Activated naive CD4-positive, alpha-beta T cell treated with anti-CD3 and anti-CD28 coated beads, Interleukin-2, amount 10 ng/mL, durations not matched to agents 7 days and 5 days (primary cell): ENCODE measurements at regions not wholly inside any gene's neighbourhood (a gene's known extent, or its start where the extent isn't known, plus 50 kb on each side); places are given as distances from the start of the nearest gene placed in this dataset.

Experiments
- CTCF ChIA-PET: fragments of 350-600 bp; sonication (Branson Sonifier 250); formaldehyde crosslinking; loops from one replicate; lab custom pipeline; 2021; ENCODE audit warnings: antibody characterized with exemption; lab: Charles Lee
- DNase-seq: peaks from one replicate; pipeline ENCODE4 v3.0.0-alpha.2; 2020
- H3K27ac Mint-ChIP-seq: one replicate; pipeline ENCODE4 v1.8.0; 2021; ENCODE audit warnings: mild to moderate bottlenecking, moderate library complexity, mixed read lengths
- H3K27me3 Mint-ChIP-seq: one replicate; pipeline ENCODE4 v1.8.0; 2021; ENCODE audit warnings: mild to moderate bottlenecking, mixed read lengths
- H3K36me3 Mint-ChIP-seq: one replicate; pipeline ENCODE4 v1.8.0; 2021; ENCODE audit warnings: mixed read lengths
- H3K4me1 Mint-ChIP-seq: one replicate; pipeline ENCODE4 v1.8.0; 2021; ENCODE audit warnings: mixed read lengths
- H3K4me3 Mint-ChIP-seq: one replicate; pipeline ENCODE4 v1.8.0; 2021; ENCODE audit warnings: mild to moderate bottlenecking, moderate library complexity, mixed read lengths
- H3K9me3 Mint-ChIP-seq: one replicate; pipeline ENCODE4 v1.8.0; 2021; ENCODE audit warnings: mixed read lengths

- Mint-ChIP-seq H3K36me3 (no peaks in the 10 kb centered on the region), H3K27me3 (peaks cover 20% of the 10 kb centered on the region), H3K4me1 (no peaks in the 10 kb centered on the region), H3K9me3 (no peaks in the 10 kb centered on the region), H3K27ac (no peak overlapping the region), H3K4me3 (no peak overlapping the region)
- CTCF ChIA-PET: interaction anchor here (0.9 to 2.7 kb wide), 3 partner anchors 10 to 12 kb away, joined by 4 to 14 read pairs (median 4); no protein-coding TSS in a partner anchor
- DNase-seq: no peak
These were observed 158.7 kb upstream of the SLCO3A1 start for GRCh38 chr15:91694831-91695210.

GRCh38 chr15:91695799-91696198 lies 157.7 kb upstream of the SLCO3A1 start:
- Mint-ChIP-seq H3K4me3 (no peak overlapping the region), H3K27me3 (peaks cover 24% of the 10 kb centered on the region), H3K9me3 (no peaks in the 10 kb centered on the region), H3K4me1 (no peaks in the 10 kb centered on the region), H3K36me3 (no peaks in the 10 kb centered on the region), H3K27ac (no peak overlapping the region)
- CTCF ChIA-PET: interaction anchor here (1.7 to 2.7 kb wide), 2 partner anchors 9 to 10 kb away, joined by 4 to 14 read pairs; no protein-coding TSS in a partner anchor
- no peak for DNase-seq

GRCh38 chr15:91696981-91697380 lies 156.5 kb upstream of the SLCO3A1 start:
- H3K4me3 Mint-ChIP-seq: no peak overlapping the region
- H3K9me3 Mint-ChIP-seq: no peaks in the 10 kb centered on the region
- H3K27ac Mint-ChIP-seq: no peak overlapping the region
- no peaks in the 10 kb centered on the region for H3K36me3 Mint-ChIP-seq
- peaks cover 29% of the 10 kb centered on the region for H3K27me3 Mint-ChIP-seq
- no peak for DNase-seq
- no peaks in the 10 kb centered on the region for H3K4me1 Mint-ChIP-seq
- CTCF ChIA-PET: interaction anchor here (2.7 kb wide), 1 partner anchor 9 kb away, joined by 14 read pairs; no protein-coding TSS in a partner anchor

GRCh38 chr15:91698241-91698640 lies 155.3 kb upstream of the SLCO3A1 start:
- Mint-ChIP-seq H3K36me3 (no peaks in the 10 kb centered on the region), H3K27ac (no peak overlapping the region), H3K4me3 (no peak overlapping the region), H3K27me3 (peaks cover 33% of the 10 kb centered on the region), H3K9me3 (no peaks in the 10 kb centered on the region), H3K4me1 (peaks cover 5% of the 10 kb centered on the region)
- CTCF ChIA-PET: interaction anchor here (0.7 kb wide), 1 partner anchor 8 kb away, joined by 3 read pairs; no protein-coding TSS in a partner anchor
- no peak for DNase-seq

GRCh38 chr15:91699741-91700140 lies 153.8 kb upstream of the SLCO3A1 start:
- H3K27ac Mint-ChIP-seq: no peak overlapping the region
- H3K27me3 Mint-ChIP-seq: peaks cover 33% of the 10 kb centered on the region
- no peaks in the 10 kb centered on the region for H3K36me3 Mint-ChIP-seq
- CTCF ChIA-PET: no interaction called here
- H3K4me1 Mint-ChIP-seq: peaks cover 8% of the 10 kb centered on the region
- H3K9me3 Mint-ChIP-seq: no peaks in the 10 kb centered on the region
- no peak overlapping the region for H3K4me3 Mint-ChIP-seq
- DNase-seq: no peak

GRCh38 chr15:91703274-91703673 lies 150.2 kb upstream of the SLCO3A1 start:
- H3K4me1 Mint-ChIP-seq: peaks cover 40% of the 10 kb centered on the region
- DNase-seq: no peak
- H3K36me3 Mint-ChIP-seq: peaks cover 3% of the 10 kb centered on the region
- H3K27ac Mint-ChIP-seq: no peak overlapping the region
- H3K4me3 Mint-ChIP-seq: no peak overlapping the region
- CTCF ChIA-PET: no interaction called here
- peaks cover 24% of the 10 kb centered on the region for H3K27me3 Mint-ChIP-seq
- H3K9me3 Mint-ChIP-seq: no peaks in the 10 kb centered on the region

- Mint-ChIP-seq H3K4me1 (peaks cover 40% of the 10 kb centered on the region), H3K9me3 (no peaks in the 10 kb centered on the region), H3K36me3 (peaks cover 3% of the 10 kb centered on the region), H3K27ac (no peak overlapping the region), H3K27me3 (peaks cover 24% of the 10 kb centered on the region), H3K4me3 (no peak overlapping the region)
- no peak for DNase-seq
- CTCF ChIA-PET: interaction anchor here (1.0 to 4.1 kb wide), 3 partner anchors 9 to 374 kb away, joined by 3 to 36 read pairs (median 4); no protein-coding TSS in a partner anchor
These were observed 149.2 kb upstream of the SLCO3A1 start for GRCh38 chr15:91704343-91704742.

- no peaks in the 10 kb centered on the region for H3K9me3 Mint-ChIP-seq
- peaks cover 42% of the 10 kb centered on the region for H3K4me1 Mint-ChIP-seq
- peaks cover 3% of the 10 kb centered on the region for H3K36me3 Mint-ChIP-seq
- peak overlapping the region; percentile 89 for H3K27ac Mint-ChIP-seq
- peaks cover 18% of the 10 kb centered on the region for H3K27me3 Mint-ChIP-seq
- CTCF ChIA-PET: interaction anchor here (0.7 to 4.1 kb wide), 49 partner anchors 8 to 579 kb away, joined by 3 to 36 read pairs (median 4); partner anchors contain the start of gene SLCO3A1
- no peak overlapping the region for H3K4me3 Mint-ChIP-seq
- peak; percentile 97 for DNase-seq
These were observed 147.0 kb upstream of the SLCO3A1 start for GRCh38 chr15:91706322-91707032.

- peaks cover 32% of the 10 kb centered on the region for H3K4me1 Mint-ChIP-seq
- CTCF ChIA-PET: no interaction called here
- H3K36me3 Mint-ChIP-seq: peaks cover 3% of the 10 kb centered on the region
- H3K4me3 Mint-ChIP-seq: no peak overlapping the region
- peaks cover 41% of the 10 kb centered on the region for H3K27me3 Mint-ChIP-seq
- no peaks in the 10 kb centered on the region for H3K9me3 Mint-ChIP-seq
- H3K27ac Mint-ChIP-seq: no peak overlapping the region
- DNase-seq: no peak
These were observed 143.3 kb upstream of the SLCO3A1 start for GRCh38 chr15:91710080-91710698.

GRCh38 chr15:91711384-91712033 lies 142.0 kb upstream of the SLCO3A1 start:
- CTCF ChIA-PET: no interaction called here
- Mint-ChIP-seq H3K27me3 (peaks cover 48% of the 10 kb centered on the region), H3K9me3 (no peaks in the 10 kb centered on the region), H3K36me3 (no peaks in the 10 kb centered on the region), H3K4me3 (no peak overlapping the region), H3K27ac (no peak overlapping the region), H3K4me1 (peaks cover 19% of the 10 kb centered on the region)
- DNase-seq: no peak

- no peak for DNase-seq
- H3K27me3 Mint-ChIP-seq: peaks cover 48% of the 10 kb centered on the region
- no peaks in the 10 kb centered on the region for H3K9me3 Mint-ChIP-seq
- no peak overlapping the region for H3K4me3 Mint-ChIP-seq
- CTCF ChIA-PET: no interaction called here
- H3K36me3 Mint-ChIP-seq: no peaks in the 10 kb centered on the region
- peaks cover 11% of the 10 kb centered on the region for H3K4me1 Mint-ChIP-seq
- H3K27ac Mint-ChIP-seq: no peak overlapping the region
These were observed 141.2 kb upstream of the SLCO3A1 start for GRCh38 chr15:91712286-91712685.

- Mint-ChIP-seq H3K4me3 (no peak overlapping the region), H3K27me3 (peaks cover 50% of the 10 kb centered on the region), H3K9me3 (no peaks in the 10 kb centered on the region), H3K4me1 (no peaks in the 10 kb centered on the region), H3K27ac (no peak overlapping the region), H3K36me3 (no peaks in the 10 kb centered on the region)
- DNase-seq: no peak
- CTCF ChIA-PET: interaction anchor here (1.9 kb wide), 1 partner anchor 10 kb away, joined by 6 read pairs; no protein-coding TSS in a partner anchor
These were observed 137.0 kb upstream of the SLCO3A1 start for GRCh38 chr15:91716536-91716935.

GRCh38 chr15:91717811-91718210 lies 135.7 kb upstream of the SLCO3A1 start:
- CTCF ChIA-PET: interaction anchor here (1.9 kb wide), 1 partner anchor 11 kb away, joined by 6 read pairs; no protein-coding TSS in a partner anchor
- H3K27me3 Mint-ChIP-seq: peaks cover 47% of the 10 kb centered on the region
- H3K27ac Mint-ChIP-seq: no peak overlapping the region
- H3K4me1 Mint-ChIP-seq: no peaks in the 10 kb centered on the region
- no peak for DNase-seq
- no peaks in the 10 kb centered on the region for H3K9me3 Mint-ChIP-seq
- H3K4me3 Mint-ChIP-seq: no peak overlapping the region
- H3K36me3 Mint-ChIP-seq: no peaks in the 10 kb centered on the region

GRCh38 chr15:91723959-91724358 lies 129.5 kb upstream of the SLCO3A1 start:
- Mint-ChIP-seq H3K9me3 (no peaks in the 10 kb centered on the region), H3K27ac (no peak overlapping the region), H3K4me1 (no peaks in the 10 kb centered on the region), H3K4me3 (no peak overlapping the region), H3K27me3 (peaks cover 44% of the 10 kb centered on the region), H3K36me3 (no peaks in the 10 kb centered on the region)
- CTCF ChIA-PET: interaction anchor here (1.2 to 3.0 kb wide), 2 partner anchors 18 to 353 kb away, joined by 3 to 20 read pairs; no protein-coding TSS in a partner anchor
- DNase-seq: no peak
